ENCODE measurements at regions not wholly inside any gene's neighbourhood (a gene's known extent, or its start where the extent isn't known, plus 50 kb on each side); places are given as distances from the start of the nearest gene placed in this dataset.

- Histone ChIP-seq H3K36me3 (no peaks in the 10 kb centered on the region), H3K27ac (peak overlapping the region in 1 of 2 donors; percentile 15), H3K27me3 (replicated peaks; ENCODE audit: insufficient read depth) (no peaks in the 10 kb centered on the region), H3K9me3 (no peaks in the 10 kb centered on the region), H3K4me1 (ENCODE audit: control insufficient read depth in 1 of 2, low read depth in 2 of 2) (peaks cover 7 to 23% of the 10 kb centered on the region in 2 donors), H3K4me3 (no peak overlapping the region)
- ATAC-seq (ENCODE audit: insufficient number of reproducible peaks, low FRiP score, low read depth) (no peak), DNase-seq (ENCODE audit: low spot score) (no peak)
- no peak for TF ChIP-seq CTCF (IDR thresholded peaks at IDR 0.05)
Observed at GRCh38 chr6:150531957-150532356, 67.7 kb upstream of the PLEKHG1 start.

- Histone ChIP-seq H3K4me3 (no peak overlapping the region), H3K4me1 (ENCODE audit: control insufficient read depth in 1 of 2, low read depth in 2 of 2) (peaks cover 0 to 10% of the 10 kb centered on the region in 2 donors), H3K9me3 (no peaks in the 10 kb centered on the region), H3K27ac (no peak overlapping the region), H3K36me3 (no peaks in the 10 kb centered on the region), H3K27me3 (replicated peaks; ENCODE audit: insufficient read depth) (no peaks in the 10 kb centered on the region)
- no peak for DNase-seq (ENCODE audit: low spot score)
- no peak for ATAC-seq (ENCODE audit: insufficient number of reproducible peaks, low FRiP score, low read depth)
- TF ChIP-seq CTCF (IDR thresholded peaks at IDR 0.05) = no peak
Observed at GRCh38 chr6:150534553-150534952, 65.1 kb upstream of the PLEKHG1 start.

- Histone ChIP-seq H3K9me3 (no peaks in the 10 kb centered on the region), H3K4me3 (no peak overlapping the region), H3K27ac (no peak overlapping the region), H3K36me3 (no peaks in the 10 kb centered on the region), H3K4me1 (ENCODE audit: control insufficient read depth in 1 of 2, low read depth in 2 of 2) (peaks cover 0 to 10% of the 10 kb centered on the region in 2 donors), H3K27me3 (replicated peaks; ENCODE audit: insufficient read depth) (no peaks in the 10 kb centered on the region)
- TF ChIP-seq CTCF (IDR thresholded peaks at IDR 0.05) = no peak
- no peak for DNase-seq (ENCODE audit: low spot score)
- ATAC-seq (ENCODE audit: insufficient number of reproducible peaks, low FRiP score, low read depth) = no peak
Observed at GRCh38 chr6:150535151-150535804, 64.4 kb upstream of the PLEKHG1 start.

- Histone ChIP-seq H3K27me3 (replicated peaks; ENCODE audit: insufficient read depth) (no peaks in the 10 kb centered on the region), H3K4me1 (ENCODE audit: control insufficient read depth in 1 of 2, low read depth in 2 of 2) (peaks cover 0 to 10% of the 10 kb centered on the region in 2 donors), H3K9me3 (no peaks in the 10 kb centered on the region), H3K4me3 (no peak overlapping the region), H3K27ac (no peak overlapping the region), H3K36me3 (no peaks in the 10 kb centered on the region)
- no peak for TF ChIP-seq CTCF (IDR thresholded peaks at IDR 0.05)
- DNase-seq (ENCODE audit: low spot score) = no peak
- ATAC-seq (ENCODE audit: insufficient number of reproducible peaks, low FRiP score, low read depth) = no peak
Observed at GRCh38 chr6:150535818-150536220, 63.9 kb upstream of the PLEKHG1 start.

- Histone ChIP-seq H3K36me3 (no peaks in the 10 kb centered on the region), H3K4me1 (ENCODE audit: control insufficient read depth in 1 of 2, low read depth in 2 of 2) (peaks cover 0 to 10% of the 10 kb centered on the region in 2 donors), H3K27me3 (replicated peaks; ENCODE audit: insufficient read depth) (no peaks in the 10 kb centered on the region)
Observed at GRCh38 chr6:150536835-150537234, 62.9 kb upstream of the PLEKHG1 start.

More at GRCh38 chr6:150536835-150537234, 62.9 kb upstream of the PLEKHG1 start:
- no peak for TF ChIP-seq CTCF (IDR thresholded peaks at IDR 0.05)
- DNase-seq (ENCODE audit: low spot score) (no peak), ATAC-seq (ENCODE audit: insufficient number of reproducible peaks, low FRiP score, low read depth) (no peak)
- H3K27ac ChIP-seq = no peak overlapping the region
- no peaks in the 10 kb centered on the region for H3K9me3 ChIP-seq
- H3K4me3 ChIP-seq = no peak overlapping the region
